T-cell (primary cell): ENCODE measurements at regions not wholly inside any gene's neighbourhood (a gene's known extent, or its start where the extent isn't known, plus 50 kb on each side); places are given as distances from the start of the nearest gene placed in this dataset.
A peak's percentile ranks its signal among the peaks of the same experiment; 100 is the strongest.
"Not testable (repeated sequence)": the region's sequence is repeated elsewhere in the genome, so short reads cannot be mapped to it uniquely, and the experiment has no call there.

Source experiments
- ATAC-seq, 4 experiments: fragments of 200-7000 bp in 3 of 4; fragments of 150-1000 bp in 1 of 4; cut with Tn5 transposase; replicated peaks in 1 of 4; 1 replicate in 3 of 4; 2 replicates in 1 of 4; pipeline ENCODE4 v1.10.0; 2021; ENCODE audit warnings: moderate library complexity in 3 of 4, mild to moderate bottlenecking in 2 of 4, moderate number of reproducible peaks in 1 of 4
- CTCF ChIA-PET, 2 donors: fragments of 300-600 bp; sonication (Branson Sonifier 250); formaldehyde crosslinking; loops; one replicate each; lab custom pipeline; 2022; ENCODE audit warnings: antibody characterized with exemption in 2 of 2; lab: Charles Lee
- POLR2A ChIA-PET, 2 donors: fragments of 300-600 bp; sonication (Branson Sonifier 250); formaldehyde crosslinking; loops; one replicate each; lab custom pipeline; 2022; ENCODE audit warnings: antibody characterized with exemption in 2 of 2; lab: Charles Lee
- DNase-seq, 35 experiments: peaks; one replicate each; pipeline versions ENCODE4 v3.0.0 to v3.0.0-alpha.2; 2013 to 2023
- H3K27ac ChIP-seq: one replicate; pipeline ENCODE4 v1.5.1; 2013; ENCODE audit warnings: low read length
- H3K27me3 ChIP-seq, 2 experiments: replicated peaks in 1 of 2; 1 replicate in 1 of 2; 2 replicates in 1 of 2; pipeline versions ENCODE4 v1.6.1 to v1.7.0; 2013; ENCODE audit warnings: low read length in 1 of 2, mixed read lengths in 1 of 2; ENCODE audit not compliant: control insufficient read depth in 2 of 2, insufficient read depth in 2 of 2; ENCODE audit errors: extremely low read depth in 1 of 2
- H3K36me3 ChIP-seq, 2 donors: 1 replicate in 1 of 2; 2 replicates in 1 of 2; pipeline versions ENCODE4 v1.6.1 to v1.7.0; 2013; ENCODE audit warnings: low read length in 1 of 2; ENCODE audit not compliant: control insufficient read depth in 2 of 2, insufficient read depth in 1 of 2; ENCODE audit errors: extremely low read depth in 1 of 2
- H3K4me1 ChIP-seq, 2 experiments: 1 replicate in 1 of 2; 2 replicates in 1 of 2; pipeline versions ENCODE4 v1.6.1 to v1.7.0; 2013; ENCODE audit warnings: low read length in 2 of 2, mixed read lengths in 1 of 2; ENCODE audit not compliant: insufficient read depth in 2 of 2, control insufficient read depth in 1 of 2; ENCODE audit errors: extremely low read depth in 1 of 2
- H3K4me3 ChIP-seq, 2 donors: 1 replicate in 1 of 2; 2 replicates in 1 of 2; pipeline versions ENCODE4 v1.5.1 to v1.7.0; 2013; ENCODE audit warnings: mild to moderate bottlenecking in 2 of 2, low read length in 1 of 2, moderate library complexity in 1 of 2; ENCODE audit not compliant: control insufficient read depth in 1 of 2; ENCODE audit errors: extremely low read depth in 1 of 2
- H3K9me3 ChIP-seq: 2 replicates; pipeline ENCODE4 v1.7.0; 2013
- H3K27ac Mint-ChIP-seq, 2 donors: one replicate each; pipeline ENCODE4 v1.8.0; 2020 to 2021; ENCODE audit warnings: mild to moderate bottlenecking in 2 of 2, mixed read lengths in 2 of 2
- H3K27me3 Mint-ChIP-seq, 2 donors: one replicate each; pipeline ENCODE4 v1.8.0; 2021 to 2022; ENCODE audit warnings: mixed read lengths in 2 of 2
- H3K36me3 Mint-ChIP-seq: one replicate; pipeline ENCODE4 v1.8.0; 2021; ENCODE audit warnings: mixed read lengths
- H3K4me1 Mint-ChIP-seq, 3 donors: one replicate each; pipeline ENCODE4 v1.8.0; 2020 to 2022; ENCODE audit warnings: mixed read lengths in 3 of 3, mild to moderate bottlenecking in 1 of 3
- H3K4me3 Mint-ChIP-seq, 3 donors: one replicate each; pipeline ENCODE4 v1.8.0; 2020 to 2022; ENCODE audit warnings: mild to moderate bottlenecking in 3 of 3, mixed read lengths in 3 of 3, moderate library complexity in 3 of 3
- H3K9me3 Mint-ChIP-seq, 3 donors: one replicate each; pipeline ENCODE4 v1.8.0; 2020 to 2022; ENCODE audit warnings: mixed read lengths in 3 of 3
- WGBS: methylation state at CpG from one replicate; pipeline ENCODE4 v1.1.5; 2013; ENCODE audit warnings: missing lambda C conversion rate; ENCODE audit not compliant: insufficient coverage; 5-methylcytosine and 5-hydroxymethylcytosine counted together

GRCh38 chr1:209196140-209196539 is 387.4 kb upstream of the CAMK1G start:
- Histone ChIP-seq H3K4me3 (no peak overlapping the region), H3K4me1 (no peaks in the 10 kb centered on the region), H3K9me3 (peaks cover 3% of the 10 kb centered on the region), H3K27me3 (no peaks in the 10 kb centered on the region), H3K27ac (no peak overlapping the region), H3K36me3 (no peaks in the 10 kb centered on the region)
- ChIA-PET CTCF (no interaction called here), POLR2A (no interaction called here)
- H3K4me3 Mint-ChIP-seq: no peak overlapping the region
- DNase-seq: no peak
- ATAC-seq: no peak
- no peaks in the 10 kb centered on the region for H3K4me1 Mint-ChIP-seq
- peaks cover 6 to 15% of the 10 kb centered on the region in 2 donors for H3K27me3 Mint-ChIP-seq
- peaks cover 16 to 32% (median 18%) of the 10 kb centered on the region in 3 donors for H3K9me3 Mint-ChIP-seq
- peaks cover 5% of the 10 kb centered on the region for H3K36me3 Mint-ChIP-seq
- H3K27ac Mint-ChIP-seq: no peak overlapping the region

- ATAC-seq: no peak
- no peak overlapping the region for H3K27ac ChIP-seq
- H3K9me3 Mint-ChIP-seq: peaks cover 12 to 25% (median 16%) of the 10 kb centered on the region in 3 donors
These were observed 384.4 kb upstream of the CAMK1G start for GRCh38 chr1:209198961-209199750.

GRCh38 chr1:209199822-209200221 is 383.7 kb upstream of the CAMK1G start:
- Histone ChIP-seq H3K36me3 (no peaks in the 10 kb centered on the region), H3K27ac (no peak overlapping the region), H3K4me3 (no peak overlapping the region), H3K9me3 (peaks cover 3% of the 10 kb centered on the region), H3K4me1 (no peaks in the 10 kb centered on the region), H3K27me3 (no peaks in the 10 kb centered on the region)
- POLR2A ChIA-PET: no interaction called here
- Mint-ChIP-seq H3K36me3 (peaks cover 5% of the 10 kb centered on the region), H3K4me1 (peaks cover 0 to 2% (median 1%) of the 10 kb centered on the region in 3 donors), H3K9me3 (peaks cover 12 to 24% (median 15%) of the 10 kb centered on the region in 3 donors), H3K4me3 (no peak overlapping the region), H3K27ac (no peak overlapping the region), H3K27me3 (peaks cover 9 to 17% of the 10 kb centered on the region in 2 donors)
- WGBS: 45% methylated on average over 3 of the region's 4 CpGs
- CTCF ChIA-PET: no interaction called here
- ATAC-seq (no peak), DNase-seq (no peak)

More at GRCh38 chr1:209198961-209199750, 384.4 kb upstream of the CAMK1G start:
- Histone ChIP-seq H3K4me1 (no peaks in the 10 kb centered on the region), H3K9me3 (peaks cover 3% of the 10 kb centered on the region), H3K27me3 (no peaks in the 10 kb centered on the region), H3K4me3 (no peak overlapping the region), H3K36me3 (no peaks in the 10 kb centered on the region)
- Mint-ChIP-seq H3K4me3 (no peak overlapping the region), H3K27me3 (peaks cover 5 to 11% of the 10 kb centered on the region in 2 donors), H3K4me1 (peaks cover 0 to 2% (median 1%) of the 10 kb centered on the region in 3 donors), H3K36me3 (peaks cover 5% of the 10 kb centered on the region), H3K27ac (no peak overlapping the region)
- 87% methylated on average over 3 of the region's 12 CpGs for WGBS
- ChIA-PET POLR2A (no interaction called here), CTCF (no interaction called here)
- no peak for DNase-seq

GRCh38 chr1:209202321-209202720 is 381.2 kb upstream of the CAMK1G start:
- H3K4me3 ChIP-seq, H3K4me3 Mint-ChIP-seq, H3K27me3 ChIP-seq, DNase-seq, H3K9me3 Mint-ChIP-seq, H3K27ac Mint-ChIP-seq, POLR2A ChIA-PET, H3K9me3 ChIP-seq, H3K27ac ChIP-seq, H3K4me1 Mint-ChIP-seq, H3K36me3 ChIP-seq, ATAC-seq, H3K36me3 Mint-ChIP-seq, H3K4me1 ChIP-seq: not testable (repeated sequence)
- peaks cover 25 to 30% of the 10 kb centered on the region in 2 donors for H3K27me3 Mint-ChIP-seq
- CTCF ChIA-PET: interaction anchor here (0.5 to 1.3 kb wide), 6 partner anchors 8 to 553 kb away, joined by 3 to 6 read pairs (median 4); no protein-coding TSS in a partner anchor
- WGBS: 100% methylated on average over 2 of the region's 11 CpGs

- Mint-ChIP-seq H3K36me3 (no peaks in the 10 kb centered on the region), H3K4me1 (peaks cover 0 to 7% (median 6%) of the 10 kb centered on the region in 3 donors), H3K4me3 (no peak overlapping the region), H3K9me3 (no peaks in the 10 kb centered on the region), H3K27ac (no peak overlapping the region), H3K27me3 (peaks cover 31 to 34% of the 10 kb centered on the region in 2 donors)
- ATAC-seq (no peak), DNase-seq (peak in 1 of 35 experiments; percentile 39)
- H3K4me1 ChIP-seq: peaks cover 0 to 7% of the 10 kb centered on the region in 2 experiments
- ChIA-PET POLR2A (no interaction called here), CTCF (interaction anchor here in 1 of 2 donors (0.6 to 1.0 kb wide), 6 partner anchors 9 to 554 kb away, joined by 3 to 5 read pairs (median 3); no protein-coding TSS in a partner anchor)
- H3K36me3 ChIP-seq: no peaks in the 10 kb centered on the region
- H3K4me3 ChIP-seq: no peak overlapping the region
- WGBS: 0% methylated on average over 3 of the region's 4 CpGs
- H3K9me3 ChIP-seq: no peaks in the 10 kb centered on the region
- H3K27ac ChIP-seq: no peak overlapping the region
- peaks cover 3 to 13% of the 10 kb centered on the region in 2 experiments for H3K27me3 ChIP-seq
These were observed 380.5 kb upstream of the CAMK1G start for GRCh38 chr1:209202830-209203532.

GRCh38 chr1:209203533-209203895 is 380.0 kb upstream of the CAMK1G start:
- no peaks in the 10 kb centered on the region for H3K9me3 ChIP-seq
- Mint-ChIP-seq H3K9me3 (no peaks in the 10 kb centered on the region), H3K27me3 (peaks cover 36% of the 10 kb centered on the region in 2 donors), H3K4me3 (no peak overlapping the region), H3K36me3 (no peaks in the 10 kb centered on the region), H3K4me1 (peaks cover 0 to 7% (median 7%) of the 10 kb centered on the region in 3 donors), H3K27ac (no peak overlapping the region)
- ATAC-seq: no peak
- CTCF ChIA-PET: interaction anchor here in 1 of 2 donors (0.6 to 1.0 kb wide), 4 partner anchors 11 to 554 kb away, joined by 3 to 5 read pairs (median 4); no protein-coding TSS in a partner anchor
- peaks cover 0 to 8% of the 10 kb centered on the region in 2 experiments for H3K4me1 ChIP-seq
- no peaks in the 10 kb centered on the region for H3K36me3 ChIP-seq
- POLR2A ChIA-PET: no interaction called here
- H3K4me3 ChIP-seq: no peak overlapping the region
- DNase-seq: no peak
- peaks cover 5 to 18% of the 10 kb centered on the region in 2 experiments for H3K27me3 ChIP-seq
- H3K27ac ChIP-seq: no peak overlapping the region
- 83% methylated on average over 2 of the region's 7 CpGs for WGBS
